ENCODE measurements at regions not wholly inside any gene's neighbourhood (a gene's known extent, or its start where the extent isn't known, plus 50 kb on each side); places are given as distances from the start of the nearest gene placed in this dataset.

- TF ChIP-seq ATF2 (IDR thresholded peaks at IDR 0.05; ENCODE audit: low read length) (no peak), SRF (IDR thresholded peaks at IDR 0.05; ENCODE audit: low read depth, low read length) (no peak), FOSL1 (IDR thresholded peaks at IDR 0.05; ENCODE audit: insufficient read depth, low read depth, low read length) (no peak)
Measured at GRCh38 chr1:99146129-99146848, 118.0 kb upstream of the PLPPR4 start (continued).
